Endothelial cell of umbilical vein (primary cell): ENCODE measurements at regions not wholly inside any gene's neighbourhood (a gene's known extent, or its start where the extent isn't known, plus 50 kb on each side); places are given as distances from the start of the nearest gene placed in this dataset.
A peak's percentile ranks its signal among the peaks of the same experiment; 100 is the strongest.

Experiments
- BruUV-seq: library from RNA; stranded (reverse); fragments of 400-500 nt; replicated peaks from 2 replicates; lab custom pipeline; 2021; lab: Mats Ljungman, UMichigan
- CTCF ChIA-PET: fragments of 300-600, 350-600 bp; sonication (Branson Sonifier 250); formaldehyde crosslinking; loops from one replicate; lab custom pipeline; 2021; ENCODE audit warnings: antibody characterized with exemption, inconsistent platforms; lab: Charles Lee
- POLR2A ChIA-PET: fragments of 300-600, 350-600 bp; sonication (Branson Sonifier 250); formaldehyde crosslinking; loops from one replicate; lab custom pipeline; 2021; ENCODE audit warnings: antibody characterized with exemption, inconsistent platforms; lab: Charles Lee
- DNase-seq: peaks from one replicate; pipeline ENCODE4 v3.0.0-alpha.2; 2011; ENCODE audit warnings: low read depth, low spot score
- FAIRE-seq: peaks from 2 replicates; lab custom pipeline; 2011; peaks lifted over from hg19 to GRCh38; lab: Jason Lieb, UNC
- H2AFZ ChIP-seq: 2 replicates; pipeline ENCODE4 v1.6.0; 2012; ENCODE audit warnings: low read depth, low read length, control low read depth, inconsistent platforms
- H3K27ac ChIP-seq: 2 replicates; pipeline ENCODE4 v1.5.1; 2011; ENCODE audit warnings: low read depth, mild to moderate bottlenecking, control low read depth, low read length, moderate library complexity; ENCODE audit not compliant: insufficient read depth
- H3K27me3 ChIP-seq, 2 experiments: 2 replicates each; pipeline versions ENCODE4 v1.6.0 to v1.6.1; 2011; ENCODE audit warnings: low read length in 2 of 2, mixed read lengths in 1 of 2; ENCODE audit not compliant: control insufficient read depth in 2 of 2, insufficient read depth in 2 of 2
- H3K36me3 ChIP-seq, 2 experiments: 2 replicates in 1 of 2; 3 replicates in 1 of 2; pipeline ENCODE4 v1.5.1; 2011; ENCODE audit warnings: low read length in 2 of 2, mild to moderate bottlenecking in 1 of 2, moderate library complexity in 1 of 2; ENCODE audit not compliant: control insufficient read depth in 2 of 2, insufficient read depth in 2 of 2; ENCODE audit errors: extremely low read depth in 1 of 2
- H3K4me1 ChIP-seq: 3 replicates; pipeline ENCODE4 v1.5.1; 2011; ENCODE audit warnings: mild to moderate bottlenecking, low read length; ENCODE audit not compliant: control insufficient read depth, insufficient read depth; ENCODE audit errors: extremely low read depth
- H3K4me2 ChIP-seq: 2 replicates; pipeline ENCODE4 v1.6.1; 2011; ENCODE audit warnings: low read length, control low read depth, mixed read lengths; ENCODE audit not compliant: insufficient read depth
- H3K4me3 ChIP-seq, 3 experiments: fragments of 200-600 bp in 1 of 3; sonication (generic), shearing (Covaris generic) in 1 of 3; replicated peaks in 1 of 3; 2 replicates each; pipeline ENCODE4 v1.5.1; 2011 to 2016; ENCODE audit warnings: control low read depth in 3 of 3, low read length in 3 of 3, mild to moderate bottlenecking in 2 of 3, inconsistent platforms in 1 of 3, low read depth in 1 of 3, moderate library complexity in 1 of 3; ENCODE audit not compliant: insufficient read depth in 1 of 3
- H3K79me2 ChIP-seq: 2 replicates; pipeline ENCODE4 v1.6.0; 2012; ENCODE audit warnings: low read length, inconsistent platforms; ENCODE audit not compliant: control insufficient read depth, insufficient read depth
- H3K9ac ChIP-seq: replicated peaks from 2 replicates; pipeline ENCODE3; 2011; ENCODE audit warnings: low read length, control low read depth; ENCODE audit not compliant: insufficient read depth; ENCODE audit errors: extremely low read depth
- H3K9me1 ChIP-seq: replicated peaks from 3 replicates; pipeline ENCODE4 v1.6.0; 2011; ENCODE audit warnings: mild to moderate bottlenecking, low read length; ENCODE audit not compliant: control insufficient read depth, insufficient read depth; ENCODE audit errors: extremely low read depth
- H3K9me3 ChIP-seq: replicated peaks from 2 replicates; pipeline ENCODE4 v1.5.1; 2012; ENCODE audit warnings: low read length, inconsistent platforms; ENCODE audit not compliant: control insufficient read depth, insufficient read depth
- H4K20me1 ChIP-seq: replicated peaks from 2 replicates; pipeline ENCODE3; 2011; ENCODE audit warnings: mild to moderate bottlenecking, low read length; ENCODE audit not compliant: control insufficient read depth, insufficient read depth; ENCODE audit errors: extremely low read depth
- EZH2 ChIP-seq: IDR thresholded peaks from 2 replicates; pipeline ENCODE4 v1.6.1; 2012; ENCODE audit warnings: borderline replicate concordance, low read depth, mild to moderate bottlenecking, moderate library complexity, low read length, inconsistent platforms; ENCODE audit not compliant: severe bottlenecking
- FOS ChIP-seq: IDR thresholded peaks from 2 replicates; pipeline ENCODE4 v1.6.1; 2011; ENCODE audit warnings: mild to moderate bottlenecking, low read length, moderate library complexity, borderline replicate concordance; ENCODE audit not compliant: insufficient read depth
- POLR2A ChIP-seq: IDR thresholded peaks from 2 replicates; pipeline ENCODE4 v1.6.1; 2012; ENCODE audit warnings: low read depth, mild to moderate bottlenecking, control low read depth, low read length
- dilution Hi-C: fragments of 300-500 bp; cut with MboI; formaldehyde crosslinking; loops from one replicate; pipeline ENCODE4 v1.15.0; 2019; ENCODE audit warnings: low sequenced_read_pairs; ENCODE audit not compliant: extremely low pct_ligation_motif_present
- intact Hi-C: fragments of 100-400 bp; cut with micrococcal nuclease; formaldehyde crosslinking; loops from one replicate; pipeline ENCODE4 v1.10.0; 2022
- TF ChIP-seq, protein P1 (sequence below): IDR thresholded peaks from 2 replicates; pipeline ENCODE4 v1.6.1; 2011; ENCODE audit not compliant: insufficient read depth, insufficient read length

DNA sequence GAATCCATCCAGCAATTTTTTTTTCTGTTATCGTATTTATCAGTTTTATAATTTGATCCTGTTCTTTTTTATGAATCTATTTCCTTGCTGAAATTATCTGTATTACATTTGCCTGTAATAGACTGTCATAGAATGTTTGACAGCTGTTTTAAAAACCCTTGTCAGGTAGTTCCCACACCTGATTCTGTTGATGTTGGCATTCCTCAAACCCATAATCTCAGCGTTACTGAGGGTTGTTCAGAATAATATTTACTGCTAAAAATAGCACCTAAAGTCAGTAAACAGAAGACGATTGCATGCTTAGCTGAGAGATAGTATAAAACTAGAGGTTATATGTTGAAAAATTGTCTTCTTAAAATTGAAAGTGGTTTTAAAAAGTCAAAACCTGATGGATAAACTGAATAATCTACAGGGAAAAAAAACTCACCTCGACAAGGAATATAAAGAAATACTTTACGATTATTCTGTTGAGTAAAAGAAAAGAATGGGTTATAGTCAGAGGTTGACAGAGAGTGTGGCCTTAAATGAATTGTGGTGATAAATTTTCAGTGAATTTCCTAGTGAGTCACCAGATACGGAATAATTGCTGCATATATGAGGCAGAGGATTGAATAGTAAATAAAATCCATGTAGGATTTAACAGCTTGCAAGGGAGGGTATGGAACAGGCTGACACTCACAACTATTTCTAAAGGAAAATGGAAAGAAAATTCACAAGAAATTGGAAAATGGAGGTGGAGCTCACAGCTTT is 824.1 kb upstream of the IGFBP3 start:
- dilution Hi-C loops (no loop called here), intact Hi-C loops (no loop called here)
- FAIRE-seq = no peak
- POLR2A ChIA-PET = no interaction called here
- Histone ChIP-seq H2AFZ (peak overlapping the region; percentile 4), H3K27ac (no peak overlapping the region), H3K79me2 (no peaks in the 10 kb centered on the region), H3K9me3 (no peaks in the 10 kb centered on the region), H3K27me3 (no peaks in the 10 kb centered on the region), H3K36me3 (no peaks in the 10 kb centered on the region), H3K9me1 (no peaks in the 10 kb centered on the region), H3K4me3 (no peak overlapping the region), H3K4me2 (peak overlapping the region; percentile 33), H3K4me1 (peaks cover 24% of the 10 kb centered on the region), H4K20me1 (no peaks in the 10 kb centered on the region), H3K9ac (no peak overlapping the region)
- TF ChIP-seq, protein P1, sequence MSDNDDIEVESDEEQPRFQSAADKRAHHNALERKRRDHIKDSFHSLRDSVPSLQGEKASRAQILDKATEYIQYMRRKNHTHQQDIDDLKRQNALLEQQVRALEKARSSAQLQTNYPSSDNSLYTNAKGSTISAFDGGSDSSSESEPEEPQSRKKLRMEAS = no peak
- TF ChIP-seq FOS = peak; percentile 54
- CTCF ChIA-PET = no interaction called here
- DNase-seq = peak; percentile 54
- BruUV-seq = no TSS peak

DNA sequence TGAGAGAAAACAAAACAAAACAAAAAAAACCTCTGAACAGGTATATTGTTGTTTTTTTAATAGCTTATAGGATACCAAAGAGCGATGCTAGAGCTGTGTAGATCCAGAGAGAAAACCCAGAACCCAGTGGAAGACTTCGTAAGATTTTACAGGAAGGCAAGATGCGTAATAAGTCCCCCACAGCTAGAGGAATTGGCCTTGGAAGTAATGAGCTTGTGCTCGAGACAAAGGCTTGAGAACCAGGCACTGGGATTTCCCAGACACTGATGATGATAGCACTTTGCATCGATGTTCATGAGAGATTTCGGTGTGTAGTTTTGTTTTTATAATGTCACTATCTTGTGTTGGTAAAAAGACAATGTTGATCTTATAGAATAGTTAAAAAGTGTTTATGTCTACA is 821.5 kb upstream of the IGFBP3 start:
- Histone ChIP-seq H2AFZ (peak overlapping the region; percentile 85), H3K79me2 (no peaks in the 10 kb centered on the region), H3K9me1 (no peaks in the 10 kb centered on the region), H4K20me1 (no peaks in the 10 kb centered on the region), H3K27me3 (no peaks in the 10 kb centered on the region), H3K4me2 (no peak overlapping the region), H3K4me1 (peaks cover 15% of the 10 kb centered on the region), H3K9me3 (no peaks in the 10 kb centered on the region), H3K4me3 (no peak overlapping the region), H3K9ac (no peak overlapping the region), H3K27ac (no peak overlapping the region), H3K36me3 (no peaks in the 10 kb centered on the region)
- POLR2A ChIA-PET = no interaction called here
- no peak for FAIRE-seq
- CTCF ChIA-PET = no interaction called here
- TF ChIP-seq POLR2A (no peak), FOS (no peak), EZH2 (no peak)
- BruUV-seq = no TSS peak
- dilution Hi-C loops = no loop called here
- intact Hi-C loops = no loop called here
- DNase-seq = peak; percentile 22
